MM.1S (cell line): ENCODE measurements at regions not wholly inside any gene's neighbourhood (a gene's known extent, or its start where the extent isn't known, plus 50 kb on each side); places are given as distances from the start of the nearest gene placed in this dataset.

Source experiments
- DNase-seq: peaks from one replicate; pipeline ENCODE4 v3.0.0-alpha.2; 2015
- H2AFZ ChIP-seq: fragments of 300-600 bp; sonication (generic); 2 replicates; pipeline ENCODE4 v1.6.0; 2016; ENCODE audit warnings: antibody characterized with exemption, low read length
- H3F3A ChIP-seq: fragments of 300-600 bp; sonication (generic); 2 replicates; pipeline ENCODE4 v1.6.1; 2016; ENCODE audit warnings: mild to moderate bottlenecking, antibody characterized with exemption, low read length, moderate library complexity, mixed read lengths; ENCODE audit not compliant: insufficient read depth
- H3K27ac ChIP-seq: fragments of 300-600 bp; sonication (generic); 2 replicates; pipeline ENCODE4 v1.5.1; 2016; ENCODE audit warnings: mild to moderate bottlenecking, low read length
- H3K27me3 ChIP-seq: fragments of 300-600 bp; sonication (generic); replicated peaks from 2 replicates; pipeline ENCODE4 v1.6.0; 2016; ENCODE audit warnings: low read length; ENCODE audit not compliant: insufficient read depth
- H3K36me3 ChIP-seq: fragments of 300-600 bp; sonication (generic); replicated peaks from 2 replicates; pipeline ENCODE4 v1.6.1; 2016; ENCODE audit warnings: mild to moderate bottlenecking, low read length, mixed read lengths; ENCODE audit not compliant: insufficient read depth
- H3K4me1 ChIP-seq: fragments of 300-600 bp; sonication (generic); 2 replicates; pipeline ENCODE4 v1.6.1; 2016; ENCODE audit warnings: low read length, mixed read lengths
- H3K4me2 ChIP-seq: fragments of 300-600 bp; sonication (generic); 2 replicates; pipeline ENCODE4 v1.6.0; 2016; ENCODE audit warnings: low read depth, low read length
- H3K4me3 ChIP-seq: fragments of 300-600 bp; sonication (generic); 2 replicates; pipeline ENCODE4 v1.5.1; 2016; ENCODE audit warnings: low read length, mixed read lengths
- H3K79me2 ChIP-seq: fragments of 300-600 bp; sonication (generic); 2 replicates; pipeline ENCODE4 v1.6.1; 2016; ENCODE audit warnings: mixed run types, low read length, mixed read lengths
- H3K9ac ChIP-seq: fragments of 300-600 bp; sonication (generic); 2 replicates; pipeline ENCODE4 v1.6.1; 2016; ENCODE audit warnings: low read length, mixed read lengths
- H3K9me2 ChIP-seq: fragments of 300-600 bp; sonication (generic); replicated peaks from 2 replicates; pipeline ENCODE4 v1.6.1; 2016; ENCODE audit warnings: mild to moderate bottlenecking, low read length, mixed read lengths; ENCODE audit not compliant: insufficient read depth
- H3K9me3 ChIP-seq: fragments of 300-600 bp; sonication (generic); replicated peaks from 2 replicates; pipeline ENCODE4 v1.6.1; 2016; ENCODE audit warnings: mild to moderate bottlenecking, low read length, mixed read lengths; ENCODE audit not compliant: insufficient read depth
- H4K20me1 ChIP-seq: fragments of 300-600 bp; sonication (generic); 2 replicates; pipeline ENCODE4 v1.6.1; 2016; ENCODE audit warnings: mild to moderate bottlenecking, low read length, moderate library complexity, mixed read lengths; ENCODE audit not compliant: insufficient read depth
- CTCF ChIP-seq: fragments of 300-600 bp; sonication (generic); IDR thresholded peaks from 2 replicates; pipeline ENCODE4 v1.5.1; 2016; ENCODE audit warnings: antibody characterized with exemption, low read length, mixed read lengths
- EZH2 ChIP-seq: fragments of 300-600 bp; sonication (generic); optimal IDR thresholded peaks from 2 replicates; pipeline ENCODE3; 2017; ENCODE audit warnings: low read depth, mild to moderate bottlenecking, antibody characterized with exemption, low read length, mixed read lengths
- EZH2phosphoT487 ChIP-seq: fragments of 300-600 bp; sonication (generic); IDR thresholded peaks from 2 replicates; pipeline ENCODE4 v1.6.1; 2018; ENCODE audit warnings: antibody characterized with exemption, low read length

- H4K20me1 ChIP-seq = no peaks in the 10 kb centered on the region
- no peaks in the 10 kb centered on the region for H3K4me1 ChIP-seq
- no peaks in the 10 kb centered on the region for H3K9me3 ChIP-seq
- H3F3A ChIP-seq = no peaks in the 10 kb centered on the region
- DNase-seq = no peak
- H3K9me2 ChIP-seq = no peaks in the 10 kb centered on the region
- H3K27me3 ChIP-seq = no peaks in the 10 kb centered on the region
- H3K36me3 ChIP-seq = no peaks in the 10 kb centered on the region
- H3K4me2 ChIP-seq = no peak overlapping the region
- H3K9ac ChIP-seq = no peak overlapping the region
- H3K4me3 ChIP-seq = no peak overlapping the region
- H3K27ac ChIP-seq = no peak overlapping the region
- no peak for TF ChIP-seq EZH2phosphoT487
- TF ChIP-seq EZH2 = no peak
- H2AFZ ChIP-seq = no peak overlapping the region
- H3K79me2 ChIP-seq = no peaks in the 10 kb centered on the region
Observed at GRCh38 chr10:76642358-76642757, 995.2 kb downstream of the KCNMA1 start.

GRCh38 chr10:76641215-76641614 is 996.4 kb downstream of the KCNMA1 start:
- H3K27me3 ChIP-seq = no peaks in the 10 kb centered on the region
- H2AFZ ChIP-seq = no peak overlapping the region
- no peaks in the 10 kb centered on the region for H3K9me3 ChIP-seq
- H3K79me2 ChIP-seq = no peaks in the 10 kb centered on the region
- H4K20me1 ChIP-seq = no peaks in the 10 kb centered on the region
- no peak for DNase-seq
- H3F3A ChIP-seq = no peaks in the 10 kb centered on the region
- H3K9ac ChIP-seq = no peak overlapping the region
- no peaks in the 10 kb centered on the region for H3K9me2 ChIP-seq
- H3K36me3 ChIP-seq = no peaks in the 10 kb centered on the region
- no peaks in the 10 kb centered on the region for H3K4me1 ChIP-seq
- no peak overlapping the region for H3K4me3 ChIP-seq
- H3K27ac ChIP-seq = no peak overlapping the region
- H3K4me2 ChIP-seq = no peak overlapping the region
- no peak for TF ChIP-seq EZH2
- no peak for TF ChIP-seq CTCF
- no peak for TF ChIP-seq EZH2phosphoT487

DNA sequence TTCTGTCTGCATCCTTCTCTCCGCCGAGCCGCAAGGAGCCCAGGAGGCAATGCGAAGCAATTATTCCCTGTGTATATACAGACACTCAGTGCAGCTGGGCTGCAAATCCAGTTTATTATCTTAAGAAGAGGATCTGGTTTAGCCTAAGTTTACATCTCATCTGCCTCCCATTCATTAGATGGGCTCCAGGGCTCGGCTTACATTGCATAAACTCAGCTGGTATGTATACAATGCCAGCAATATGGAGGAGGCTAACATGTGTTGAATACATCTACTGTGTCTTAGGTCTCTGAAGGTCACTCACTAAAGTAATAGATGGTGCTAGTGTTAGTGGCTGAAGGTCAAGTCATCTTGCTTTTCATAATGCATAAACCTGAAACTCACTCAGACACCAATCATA is 996.8 kb downstream of the KCNMA1 start:
- Histone ChIP-seq H3K36me3 (no peaks in the 10 kb centered on the region), H3K9me3 (no peaks in the 10 kb centered on the region), H3K9ac (no peak overlapping the region), H3K27ac (no peak overlapping the region), H3K4me2 (no peak overlapping the region), H2AFZ (no peak overlapping the region), H3K4me1 (no peaks in the 10 kb centered on the region), H3F3A (no peaks in the 10 kb centered on the region), H3K79me2 (no peaks in the 10 kb centered on the region), H3K27me3 (no peaks in the 10 kb centered on the region), H3K9me2 (no peaks in the 10 kb centered on the region), H4K20me1 (no peaks in the 10 kb centered on the region), H3K4me3 (no peak overlapping the region)
- DNase-seq = no peak
- no peak for TF ChIP-seq CTCF
- TF ChIP-seq EZH2 = no peak
- TF ChIP-seq EZH2phosphoT487 = no peak

DNA sequence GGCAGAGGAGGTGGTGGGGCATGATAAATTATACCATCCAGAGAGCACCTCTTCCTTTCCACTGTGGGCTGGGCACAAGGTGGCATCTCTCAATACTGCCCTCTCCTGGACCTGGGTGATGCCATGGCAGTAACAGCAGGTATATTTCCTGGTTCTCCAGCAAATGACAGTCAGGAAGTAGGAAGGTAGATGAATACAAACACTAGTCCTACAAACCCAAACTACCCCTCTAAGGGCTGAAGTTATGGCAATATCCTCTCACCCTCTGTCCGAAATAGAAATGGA is 1004.9 kb downstream of the KCNMA1 start:
- Histone ChIP-seq H3K36me3 (no peaks in the 10 kb centered on the region), H4K20me1 (no peaks in the 10 kb centered on the region), H3K4me2 (no peak overlapping the region), H3F3A (no peaks in the 10 kb centered on the region), H3K79me2 (no peaks in the 10 kb centered on the region), H3K9me3 (no peaks in the 10 kb centered on the region), H3K9ac (no peak overlapping the region), H3K27ac (no peak overlapping the region), H3K9me2 (no peaks in the 10 kb centered on the region), H2AFZ (peak overlapping the region; percentile 34; the same call in 1 of the 2 replicates), H3K4me1 (no peaks in the 10 kb centered on the region), H3K4me3 (no peak overlapping the region), H3K27me3 (no peaks in the 10 kb centered on the region)
- no peak for TF ChIP-seq EZH2phosphoT487
- TF ChIP-seq CTCF = peak; percentile 56
- no peak for TF ChIP-seq EZH2
- peak; percentile 35 for DNase-seq
